H1 (cell line): ENCODE measurements at regions not wholly inside any gene's neighbourhood (a gene's known extent, or its start where the extent isn't known, plus 50 kb on each side); places are given as distances from the start of the nearest gene placed in this dataset.

ENCODE experiments used
- CHD7 ChIP-seq: fragments of 300-600 bp; sonication (generic); IDR thresholded peaks from 2 replicates; pipeline ENCODE4 v1.7.1; 2012; ENCODE audit warnings: low read length, moderate library complexity, mild to moderate bottlenecking, inconsistent platforms; ENCODE audit not compliant: insufficient replicate concordance
- RAD21 ChIP-seq, 2 experiments: IDR thresholded peaks in 1 of 2; conservative IDR thresholded peaks in 1 of 2; 2 replicates each; pipeline ENCODE4 v1.6.1; 2011; ENCODE audit warnings: low read depth in 2 of 2, low read length in 2 of 2, improper control_type of control experiment in 1 of 2, inconsistent platforms in 1 of 2, mild to moderate bottlenecking in 1 of 2, moderate library complexity in 1 of 2
- RXRA ChIP-seq: IDR thresholded peaks from 2 replicates; pipeline ENCODE4 v1.6.1; 2011; ENCODE audit warnings: low read depth, mild to moderate bottlenecking, low read length, moderate library complexity; ENCODE audit not compliant: insufficient read depth
- SIRT6 ChIP-seq: IDR thresholded peaks from one replicate; pipeline ENCODE4 v1.7.1; 2012; ENCODE audit warnings: low read length, inconsistent platforms
- SP2 ChIP-seq: IDR thresholded peaks from 2 replicates; pipeline ENCODE4 v1.6.1; 2012; ENCODE audit warnings: mild to moderate bottlenecking, low read length, inconsistent platforms
- SUZ12 ChIP-seq: fragments of 200-600 bp; sonication (generic); IDR thresholded peaks from 2 replicates; pipeline ENCODE4 v1.6.1; 2012; ENCODE audit warnings: mild to moderate bottlenecking, inconsistent platforms, low read length, moderate library complexity, mixed read lengths
- ZNF274 ChIP-seq: IDR thresholded peaks from 2 replicates; pipeline ENCODE4 v1.7.0; 2012; ENCODE audit warnings: low read length, borderline replicate concordance; ENCODE audit errors: extremely low read depth

- TF ChIP-seq RAD21 (IDR thresholded peaks at IDR 0.05 in 1 of 2, conservative IDR thresholded peaks at IDR 0.05 in 1 of 2; ENCODE audit: low read depth in 2 of 2, low read length in 2 of 2) (no peak), CHD7 (no peak), SIRT6 (no peak), ZNF274 (no peak), RXRA (no peak), SP2 (no peak), SUZ12 (no peak)
These were observed 106.4 kb upstream of the NDST4 start (continued) for GRCh38 chr4:115219862-115220261.
